Body of pancreas (tissue), 4 donors: ENCODE measurements at regions not wholly inside any gene's neighbourhood (a gene's known extent, or its start where the extent isn't known, plus 50 kb on each side); places are given as distances from the start of the nearest gene placed in this dataset.

Experiments
- ATAC-seq: fragments of 150-250 bp; one replicate; pipeline ENCODE4 v1.9.1; 2016
- DNase-seq, 4 donors: peaks; one replicate each; pipeline ENCODE4 v3.0.0-alpha.2; 2019
- H3K27ac ChIP-seq, 4 donors: fragments of 200-600 bp; sonication (generic); 1 replicate in 3 of 4; 2 replicates in 1 of 4; pipeline versions ENCODE4 v1.5.1 to v1.6.1; 2016 to 2019; ENCODE audit warnings: mild to moderate bottlenecking in 1 of 4, mixed read lengths in 1 of 4, moderate library complexity in 1 of 4
- H3K27me3 ChIP-seq, 2 donors: fragments of 200-600 bp; sonication (generic); one replicate each; pipeline ENCODE4 v1.6.0; 2016; ENCODE audit warnings: mild to moderate bottlenecking in 1 of 2
- H3K36me3 ChIP-seq, 2 donors: fragments of 200-600 bp; sonication (generic); replicated peaks in 1 of 2; 2 replicates each; pipeline ENCODE4 v1.5.1; 2016; ENCODE audit warnings: low read depth in 2 of 2; ENCODE audit not compliant: insufficient read depth in 1 of 2
- H3K4me1 ChIP-seq: fragments of 200-600 bp; sonication (generic); one replicate; pipeline ENCODE4 v1.6.0; 2016
- H3K4me3 ChIP-seq, 2 donors: fragments of 200-600 bp; sonication (generic); 1 replicate in 1 of 2; 2 replicates in 1 of 2; pipeline ENCODE4 v1.5.1; 2016 to 2019
- H3K9me3 ChIP-seq, 3 donors: fragments of 200-600 bp; sonication (generic); 1 replicate in 2 of 3; 2 replicates in 1 of 3; pipeline ENCODE4 v1.5.1; 2016
- POLR2A ChIP-seq, 3 donors: fragments of 450-650 bp; IDR thresholded peaks; one replicate each; pipeline ENCODE4 v1.6.1; 2016; ENCODE audit warnings: antibody characterized with exemption in 3 of 3, mild to moderate bottlenecking in 2 of 3
- WGBS, 2 donors: methylation state at CpG; one replicate each; pipeline ENCODE4 v1.1.5; 2017; 5-methylcytosine and 5-hydroxymethylcytosine counted together
- intact Hi-C: fragments of 100-400 bp; cut with DNase I; formaldehyde crosslinking; loops from one replicate; pipeline ENCODE4 v1.15.1; 2023
- TF ChIP-seq, protein P1 (sequence below), 7 experiments: fragments of 450-650 bp in 4 of 7; fragments of 200-600 bp in 3 of 7; sonication (generic) in 3 of 7; IDR thresholded peaks; one replicate each; pipeline ENCODE4 v1.5.1; 2016 to 2019; ENCODE audit warnings: antibody characterized with exemption in 7 of 7

DNA sequence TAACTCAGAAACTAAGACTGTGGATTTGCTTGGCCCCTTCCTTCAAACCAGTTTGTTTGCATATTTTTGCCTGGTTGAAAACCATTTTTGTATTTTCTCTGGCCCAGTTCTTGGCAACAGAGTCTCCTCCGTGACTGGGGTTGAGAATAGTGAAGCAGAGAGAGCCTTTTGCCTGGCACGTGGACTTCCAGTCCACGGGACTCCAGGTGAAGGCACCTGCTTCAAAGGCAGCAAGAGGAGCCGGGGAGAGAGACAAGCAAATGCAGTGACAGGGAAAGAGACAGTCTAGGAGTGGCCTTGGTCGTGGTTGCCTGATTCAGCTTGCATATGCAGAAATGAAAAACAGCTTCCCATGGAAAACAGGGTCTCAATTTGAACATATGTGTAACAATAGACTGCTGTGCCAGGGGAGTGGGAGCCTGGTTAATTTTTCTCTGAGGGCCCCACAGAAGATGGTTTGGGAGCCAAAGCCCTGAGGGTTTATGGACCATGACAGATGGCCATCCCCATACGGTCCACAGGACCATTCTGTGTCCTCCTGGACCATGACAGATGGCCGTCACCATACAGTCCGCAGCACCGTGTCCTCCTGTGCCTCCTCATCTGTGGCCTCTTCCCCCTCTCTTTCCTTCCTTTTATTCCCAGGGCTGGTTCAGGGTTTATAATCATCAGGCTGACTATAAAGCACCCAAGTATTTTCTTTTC is 272.2 kb upstream of the RASGEF1B start:
- TF ChIP-seq, protein P1, sequence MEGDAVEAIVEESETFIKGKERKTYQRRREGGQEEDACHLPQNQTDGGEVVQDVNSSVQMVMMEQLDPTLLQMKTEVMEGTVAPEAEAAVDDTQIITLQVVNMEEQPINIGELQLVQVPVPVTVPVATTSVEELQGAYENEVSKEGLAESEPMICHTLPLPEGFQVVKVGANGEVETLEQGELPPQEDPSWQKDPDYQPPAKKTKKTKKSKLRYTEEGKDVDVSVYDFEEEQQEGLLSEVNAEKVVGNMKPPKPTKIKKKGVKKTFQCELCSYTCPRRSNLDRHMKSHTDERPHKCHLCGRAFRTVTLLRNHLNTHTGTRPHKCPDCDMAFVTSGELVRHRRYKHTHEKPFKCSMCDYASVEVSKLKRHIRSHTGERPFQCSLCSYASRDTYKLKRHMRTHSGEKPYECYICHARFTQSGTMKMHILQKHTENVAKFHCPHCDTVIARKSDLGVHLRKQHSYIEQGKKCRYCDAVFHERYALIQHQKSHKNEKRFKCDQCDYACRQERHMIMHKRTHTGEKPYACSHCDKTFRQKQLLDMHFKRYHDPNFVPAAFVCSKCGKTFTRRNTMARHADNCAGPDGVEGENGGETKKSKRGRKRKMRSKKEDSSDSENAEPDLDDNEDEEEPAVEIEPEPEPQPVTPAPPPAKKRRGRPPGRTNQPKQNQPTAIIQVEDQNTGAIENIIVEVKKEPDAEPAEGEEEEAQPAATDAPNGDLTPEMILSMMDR (IDR thresholded peaks at IDR 0.05): no peak
- no peak for TF ChIP-seq POLR2A (IDR thresholded peaks at IDR 0.05)
- no peak overlapping the region for H3K4me3 ChIP-seq
- no peaks in the 10 kb centered on the region for H3K4me1 ChIP-seq
- no peaks in the 10 kb centered on the region for H3K27me3 ChIP-seq
- ATAC-seq (no peak), DNase-seq (no peak)
- WGBS, 2 donors: 78 to 81% methylated on average over 9 of the region's 9 CpGs
- no peak overlapping the region for H3K27ac ChIP-seq
- H3K36me3 ChIP-seq: no peaks in the 10 kb centered on the region
- H3K9me3 ChIP-seq: no peaks in the 10 kb centered on the region
- intact Hi-C loops: no loop called here

DNA sequence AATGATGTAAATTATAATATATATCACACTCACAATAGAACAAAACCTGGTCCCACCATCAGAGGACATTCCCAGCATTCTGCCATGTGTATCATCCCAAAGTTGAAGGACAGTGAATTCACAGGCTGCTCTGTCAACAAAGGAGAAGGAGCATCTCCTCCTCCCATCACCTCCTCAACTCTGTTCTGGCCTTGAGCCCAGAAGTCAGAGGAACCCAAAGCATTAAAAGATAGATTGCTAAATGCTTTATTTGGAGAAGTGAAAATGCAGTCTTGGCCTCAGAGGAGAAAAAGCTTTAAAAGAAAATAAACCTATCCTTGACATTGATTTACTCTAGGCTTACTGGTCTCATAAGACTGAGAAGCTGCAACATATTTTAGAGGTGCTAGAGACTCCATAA is 268.8 kb upstream of the RASGEF1B start:
- ATAC-seq (no peak), DNase-seq (peak in 1 of 4 donors; percentile 25)
- Histone ChIP-seq H3K4me3 (no peak overlapping the region), H3K36me3 (no peaks in the 10 kb centered on the region), H3K9me3 (no peaks in the 10 kb centered on the region), H3K4me1 (peaks cover 4% of the 10 kb centered on the region), H3K27me3 (no peaks in the 10 kb centered on the region), H3K27ac (no peak overlapping the region)
- intact Hi-C loops: no loop called here
- TF ChIP-seq, protein P1 (IDR thresholded peaks at IDR 0.05): no peak
- no peak for TF ChIP-seq POLR2A (IDR thresholded peaks at IDR 0.05)

DNA sequence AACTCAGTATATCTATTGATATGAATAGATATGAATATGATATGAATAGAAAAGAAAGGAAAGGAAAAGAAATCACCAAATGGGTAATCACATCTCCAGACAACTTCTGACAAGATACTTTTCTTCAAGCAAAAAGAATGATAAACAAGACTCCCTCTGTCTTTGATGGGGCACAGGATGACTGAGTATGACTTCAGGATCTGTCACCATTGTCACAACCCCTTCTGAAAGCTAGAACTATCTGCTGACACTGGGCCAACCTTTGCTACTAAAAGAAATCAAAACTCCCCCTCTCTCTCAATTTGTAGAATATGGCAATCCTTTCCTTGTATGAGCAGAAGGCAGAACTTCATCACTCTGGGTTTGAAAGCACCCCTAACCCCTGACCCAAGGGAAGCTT is 267.2 kb upstream of the RASGEF1B start:
- intact Hi-C loops: no loop called here

DNA sequence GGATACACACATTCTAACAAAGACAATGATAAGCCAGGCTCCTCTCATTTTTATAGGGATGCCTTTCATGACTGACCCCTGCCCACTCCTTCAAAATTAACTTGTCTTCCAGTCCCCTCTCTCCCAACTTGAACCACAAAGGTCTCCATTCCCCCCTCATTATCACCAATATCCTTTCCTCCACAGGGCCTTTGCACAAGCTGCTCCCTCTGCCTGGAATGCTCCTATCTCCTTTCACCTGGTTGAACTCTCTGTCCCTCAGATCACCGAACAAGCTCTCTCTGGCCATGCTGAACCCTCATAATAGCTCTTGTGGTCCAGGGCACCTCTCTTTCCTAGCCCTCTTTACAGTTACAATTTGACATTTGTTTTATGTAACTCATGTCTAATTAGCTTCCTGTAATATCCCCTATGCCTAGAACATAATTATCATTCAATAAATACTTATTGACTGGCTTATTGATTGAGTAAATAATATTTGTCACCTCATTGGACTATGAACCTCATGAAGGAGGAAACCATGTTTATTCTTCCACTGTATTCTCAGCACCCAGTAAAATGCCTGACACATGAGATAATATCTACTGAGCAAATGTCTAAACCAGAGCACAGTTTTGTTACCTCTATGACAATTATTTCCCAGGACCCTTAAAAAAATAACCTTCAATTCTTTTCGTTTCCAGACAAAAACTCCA is 266.3 kb upstream of the RASGEF1B start:
- Histone ChIP-seq H3K27me3 (no peaks in the 10 kb centered on the region), H3K27ac (no peak overlapping the region), H3K4me1 (peaks cover 4% of the 10 kb centered on the region), H3K4me3 (no peak overlapping the region), H3K36me3 (no peaks in the 10 kb centered on the region), H3K9me3 (no peaks in the 10 kb centered on the region)
- TF ChIP-seq, protein P1 (IDR thresholded peaks at IDR 0.05): no peak
- TF ChIP-seq POLR2A (IDR thresholded peaks at IDR 0.05): no peak
- ATAC-seq: no peak
- intact Hi-C loops: no loop called here
- no peak for DNase-seq
- WGBS, 2 donors: 24 to 26% methylated on average over 2 of the region's 2 CpGs

More for the DNA sequence above, 267.2 kb upstream of the RASGEF1B start:
- H3K27me3 ChIP-seq: no peaks in the 10 kb centered on the region
- peaks cover 4% of the 10 kb centered on the region for H3K4me1 ChIP-seq
- no peak overlapping the region for H3K4me3 ChIP-seq
- no peaks in the 10 kb centered on the region for H3K9me3 ChIP-seq
- H3K27ac ChIP-seq: no peak overlapping the region
- DNase-seq (no peak), ATAC-seq (no peak)
- TF ChIP-seq, protein P1 (IDR thresholded peaks at IDR 0.05): no peak
- TF ChIP-seq POLR2A (IDR thresholded peaks at IDR 0.05): no peak
- H3K36me3 ChIP-seq: no peaks in the 10 kb centered on the region

DNA sequence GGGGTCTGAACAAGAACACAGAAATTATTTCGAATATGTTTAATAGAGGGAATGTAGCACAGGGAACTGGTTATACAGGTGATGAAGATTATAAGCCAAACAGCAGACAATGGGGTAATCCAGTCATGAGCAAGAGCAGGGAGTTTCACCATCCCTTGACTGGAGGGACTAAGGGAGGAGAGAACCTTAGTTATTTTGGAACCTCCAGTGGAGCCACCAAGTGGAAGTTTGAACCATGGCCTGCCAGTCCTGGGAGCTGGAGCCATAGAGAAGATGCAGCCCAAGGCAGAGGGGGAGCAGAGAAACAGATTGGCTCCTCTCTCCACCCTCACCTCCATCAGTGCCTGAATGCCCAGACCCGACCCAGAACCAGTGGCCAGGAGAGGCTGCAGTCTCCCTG is 264.6 kb upstream of the RASGEF1B start:
- H3K9me3 ChIP-seq: no peaks in the 10 kb centered on the region
- TF ChIP-seq POLR2A (IDR thresholded peaks at IDR 0.05): no peak
- TF ChIP-seq, protein P1 (IDR thresholded peaks at IDR 0.05): no peak
- no peak overlapping the region for H3K27ac ChIP-seq
- ATAC-seq (no peak), DNase-seq (no peak)
- WGBS, 2 donors: 45 to 79% methylated on average over 2 of the region's 2 CpGs
- intact Hi-C loops: no loop called here
- peaks cover 4% of the 10 kb centered on the region for H3K4me1 ChIP-seq
- H3K36me3 ChIP-seq: no peaks in the 10 kb centered on the region
- no peaks in the 10 kb centered on the region for H3K27me3 ChIP-seq
- H3K4me3 ChIP-seq: no peak overlapping the region
